KMS-11 (cell line): ENCODE measurements at regions not wholly inside any gene's neighbourhood (a gene's known extent, or its start where the extent isn't known, plus 50 kb on each side); places are given as distances from the start of the nearest gene placed in this dataset.

Source experiments
- H2AFZ ChIP-seq: fragments of 200-600 bp; sonication (generic); 2 replicates; pipeline ENCODE4 v1.6.1; 2016; ENCODE audit warnings: antibody characterized with exemption, mixed run types, low read depth
- H3K27ac ChIP-seq: fragments of 200-600 bp; sonication (generic); 2 replicates; pipeline ENCODE4 v1.6.1; 2016; ENCODE audit warnings: mild to moderate bottlenecking, mixed run types
- H3K27me3 ChIP-seq: fragments of 200-600 bp; sonication (generic); 2 replicates; pipeline ENCODE4 v1.6.1; 2017; ENCODE audit warnings: mild to moderate bottlenecking, low read depth, mixed run types, moderate library complexity; ENCODE audit not compliant: insufficient read depth
- H3K36me3 ChIP-seq: fragments of 200-600 bp; sonication (generic); 2 replicates; pipeline ENCODE4 v1.6.1; 2017; ENCODE audit warnings: mild to moderate bottlenecking, mixed run types; ENCODE audit not compliant: insufficient read depth
- H3K4me1 ChIP-seq: fragments of 200-600 bp; sonication (generic); 2 replicates; pipeline ENCODE4 v1.6.1; 2016; ENCODE audit warnings: mild to moderate bottlenecking, low read depth, mixed run types; ENCODE audit not compliant: poor library complexity, severe bottlenecking
- H3K4me2 ChIP-seq: fragments of 200-600 bp; sonication (generic); 2 replicates; pipeline ENCODE4 v1.7.0; 2016; ENCODE audit warnings: mild to moderate bottlenecking, mixed run types
- H3K4me3 ChIP-seq: fragments of 200-600 bp; sonication (generic); IDR thresholded peaks from 2 replicates; pipeline ENCODE4 v1.6.1; 2017; ENCODE audit warnings: low read depth, low read length, mixed read lengths; ENCODE audit not compliant: insufficient read depth
- H3K79me2 ChIP-seq: fragments of 200-600 bp; sonication (generic); 2 replicates; pipeline ENCODE4 v1.6.1; 2016; ENCODE audit warnings: low read depth, mixed run types; ENCODE audit not compliant: insufficient read depth
- H3K9ac ChIP-seq: fragments of 200-600 bp; sonication (generic); 2 replicates; pipeline ENCODE4 v1.6.1; 2016; ENCODE audit warnings: mild to moderate bottlenecking, mixed run types
- H4K20me1 ChIP-seq: fragments of 200-600 bp; sonication (generic); 2 replicates; pipeline ENCODE4 v1.6.1; 2016; ENCODE audit warnings: mild to moderate bottlenecking, mixed run types; ENCODE audit not compliant: insufficient read depth
- CTCF ChIP-seq: fragments of 200-600 bp; sonication (generic); conservative IDR thresholded peaks from 2 replicates; pipeline ENCODE4 v1.6.1; 2017; ENCODE audit warnings: low read depth, mild to moderate bottlenecking, antibody characterized with exemption, low read length, moderate library complexity, mixed read lengths

DNA sequence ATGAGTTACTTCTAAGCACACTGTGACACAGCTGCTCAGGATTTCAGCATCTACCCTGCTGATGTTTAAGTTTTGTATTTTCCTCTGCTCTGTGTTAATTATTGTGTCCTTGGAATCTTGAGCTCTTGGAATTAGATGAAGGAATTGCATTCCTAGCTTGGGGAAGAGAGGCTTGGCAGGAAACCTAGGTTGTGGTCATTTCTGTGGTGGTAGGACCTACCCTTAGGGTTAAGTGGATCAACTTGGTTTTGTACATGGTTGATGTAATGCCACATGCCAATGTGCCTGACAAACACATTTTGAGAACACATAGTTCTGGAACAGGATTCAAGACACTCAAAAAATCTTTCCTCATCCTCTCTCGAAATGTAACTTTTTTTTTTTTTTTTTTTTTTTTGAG is 264.5 kb upstream of the MEX3C start:
- H4K20me1 ChIP-seq: no peaks in the 10 kb centered on the region
- no peak overlapping the region for H3K4me3 ChIP-seq
- H3K27me3 ChIP-seq: no peaks in the 10 kb centered on the region
- no peak overlapping the region for H3K4me2 ChIP-seq
- H2AFZ ChIP-seq: no peak overlapping the region
- H3K4me1 ChIP-seq: no peaks in the 10 kb centered on the region
- TF ChIP-seq CTCF: no peak
- no peaks in the 10 kb centered on the region for H3K79me2 ChIP-seq
- no peak overlapping the region for H3K27ac ChIP-seq
- no peak overlapping the region for H3K9ac ChIP-seq
- no peaks in the 10 kb centered on the region for H3K36me3 ChIP-seq

- Histone ChIP-seq H4K20me1 (no peaks in the 10 kb centered on the region), H2AFZ (no peak overlapping the region), H3K79me2 (no peaks in the 10 kb centered on the region), H3K4me3 (no peak overlapping the region), H3K4me1 (no peaks in the 10 kb centered on the region), H3K27ac (no peak overlapping the region), H3K9ac (no peak overlapping the region), H3K27me3 (no peaks in the 10 kb centered on the region), H3K4me2 (no peak overlapping the region), H3K36me3 (no peaks in the 10 kb centered on the region)
- TF ChIP-seq CTCF: no peak
Observed at GRCh38 chr18:51463483-51464136, 266.1 kb upstream of the MEX3C start.

GRCh38 chr18:51478908-51479307 is 281.4 kb upstream of the MEX3C start:
- no peak overlapping the region for H3K9ac ChIP-seq
- H4K20me1 ChIP-seq: no peaks in the 10 kb centered on the region
- H2AFZ ChIP-seq: no peak overlapping the region
- no peaks in the 10 kb centered on the region for H3K79me2 ChIP-seq
- no peak for TF ChIP-seq CTCF
- H3K27ac ChIP-seq: no peak overlapping the region
- H3K27me3 ChIP-seq: no peaks in the 10 kb centered on the region
- no peak overlapping the region for H3K4me3 ChIP-seq
- H3K36me3 ChIP-seq: no peaks in the 10 kb centered on the region
- no peaks in the 10 kb centered on the region for H3K4me1 ChIP-seq
- H3K4me2 ChIP-seq: no peak overlapping the region

DNA sequence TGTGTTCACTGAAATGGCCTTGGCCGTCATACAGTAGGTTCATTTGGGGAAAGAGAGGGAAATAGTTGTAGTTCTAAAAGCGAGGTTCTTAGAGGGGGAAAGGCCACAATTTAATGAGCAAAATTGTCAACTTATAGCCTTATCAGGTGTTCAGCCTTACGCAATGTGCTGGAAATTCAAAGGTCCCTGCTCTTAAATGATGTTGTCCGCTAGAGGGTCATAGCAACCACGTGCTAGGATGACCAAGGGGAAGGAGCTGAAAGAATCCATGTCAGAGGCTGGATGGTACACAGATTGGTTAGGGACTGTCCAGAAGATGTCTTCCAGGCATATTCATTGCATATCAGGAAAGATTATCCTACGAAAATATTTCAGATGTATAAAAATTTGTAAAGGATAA is 282.3 kb upstream of the MEX3C start:
- Histone ChIP-seq H3K27me3 (no peaks in the 10 kb centered on the region), H3K27ac (no peak overlapping the region)
- no peak for TF ChIP-seq CTCF

More for the DNA sequence above, 282.3 kb upstream of the MEX3C start:
- H3K4me3 ChIP-seq: no peak overlapping the region
- no peaks in the 10 kb centered on the region for H3K79me2 ChIP-seq
- no peak overlapping the region for H3K4me2 ChIP-seq
- no peaks in the 10 kb centered on the region for H3K36me3 ChIP-seq
- no peaks in the 10 kb centered on the region for H4K20me1 ChIP-seq
- no peaks in the 10 kb centered on the region for H3K4me1 ChIP-seq
- no peak overlapping the region for H2AFZ ChIP-seq
- H3K9ac ChIP-seq: no peak overlapping the region
